GM20000 (cell line): ENCODE measurements at regions not wholly inside any gene's neighbourhood (a gene's known extent, or its start where the extent isn't known, plus 50 kb on each side); places are given as distances from the start of the nearest gene placed in this dataset.

ENCODE experiments used
- DNase-seq: peaks from one replicate; pipeline ENCODE4 v3.0.0; 2012; ENCODE audit warnings: low spot score
- CTCF ChIP-seq: IDR thresholded peaks from 2 replicates; pipeline ENCODE4 v1.5.1; 2012; ENCODE audit warnings: mild to moderate bottlenecking, control low read depth; ENCODE audit errors: extremely low read depth, missing control alignments

- TF ChIP-seq CTCF = no peak
- DNase-seq = no peak
These were observed 98.4 kb downstream of the ZNF280B start for GRCh38 chr22:22410121-22410520.

- TF ChIP-seq CTCF = no peak
- no peak for DNase-seq
These were observed 97.9 kb downstream of the ZNF280B start for GRCh38 chr22:22410677-22411076.

- no peak for TF ChIP-seq CTCF
- DNase-seq = no peak
These were observed 94.3 kb downstream of the ZNF280B start for GRCh38 chr22:22414266-22414665.

DNA sequence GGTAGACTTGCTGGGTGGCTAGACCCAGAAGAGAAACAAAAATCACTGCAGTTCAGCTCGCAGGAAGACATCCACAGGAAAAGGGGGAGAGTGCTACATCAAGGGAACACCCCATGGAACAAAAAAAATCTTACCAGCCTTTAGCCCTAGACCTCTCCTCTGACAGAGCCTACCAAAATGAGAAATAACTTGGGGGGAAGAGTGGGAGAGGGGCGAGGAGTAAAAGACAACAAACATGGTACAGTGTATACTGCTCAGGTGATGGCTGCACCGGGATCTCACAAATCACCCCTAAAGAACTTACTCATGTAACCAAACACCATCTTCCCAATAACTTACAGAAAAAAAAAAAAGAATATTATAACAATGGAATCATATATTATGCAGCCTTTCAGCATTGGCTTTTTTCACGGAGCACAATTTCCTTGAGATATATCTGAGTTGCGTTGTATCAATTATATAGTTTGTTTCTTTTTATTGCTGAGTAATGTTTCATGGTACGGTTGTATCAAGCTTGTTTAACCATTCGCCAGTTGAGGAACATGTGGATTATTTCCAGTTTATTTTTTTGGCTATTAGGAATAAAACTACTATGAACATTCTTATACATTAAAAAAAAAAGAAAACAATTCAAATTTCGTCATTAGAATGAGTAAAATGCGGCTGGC, 90.9 kb downstream of the ZNF280B start:
- no peak for DNase-seq
- TF ChIP-seq CTCF = no peak

- DNase-seq = no peak
- no peak for TF ChIP-seq CTCF
These were observed 90.4 kb downstream of the ZNF280B start for GRCh38 chr22:22418163-22418549.

DNA sequence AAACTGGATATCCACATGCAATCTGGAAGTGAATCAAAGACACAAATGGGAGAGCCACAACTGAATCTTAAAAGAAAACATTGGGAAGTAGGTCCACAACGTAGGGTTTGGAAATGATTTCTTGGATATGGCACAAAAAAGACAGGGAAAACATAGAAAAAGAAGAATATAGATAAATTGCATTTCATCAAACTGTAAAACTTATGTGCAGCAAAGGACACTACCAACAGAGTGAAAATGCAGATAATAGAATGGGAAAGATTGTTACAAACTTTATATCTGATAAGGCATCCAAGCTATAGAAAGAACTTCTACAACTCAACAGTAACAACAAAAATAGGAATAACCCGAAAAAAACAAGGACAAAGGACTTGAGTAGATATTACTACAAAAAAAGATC, 89.6 kb downstream of the ZNF280B start:
- TF ChIP-seq CTCF = no peak
- DNase-seq = no peak

DNA sequence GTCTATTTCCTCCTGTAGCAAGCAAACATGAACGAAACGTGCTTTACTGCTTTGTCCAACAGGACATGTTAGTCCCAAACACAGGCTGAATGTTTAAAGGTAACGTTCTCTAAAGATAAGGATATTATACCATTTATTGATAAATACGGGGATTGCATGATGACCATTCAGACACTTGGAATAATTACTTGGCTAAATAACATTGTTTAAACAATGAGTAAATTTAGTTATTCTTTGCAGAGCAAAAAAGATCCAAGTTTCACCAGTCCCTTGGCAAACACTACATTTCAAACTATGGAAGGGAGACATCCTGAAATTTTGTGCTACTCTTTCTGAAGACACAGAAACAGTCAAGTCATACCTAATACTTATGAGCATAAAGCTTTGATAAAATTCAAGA, 88.0 kb downstream of the ZNF280B start:
- no peak for DNase-seq
- TF ChIP-seq CTCF = no peak
